Liver (tissue), 8 donors: ENCODE measurements at regions not wholly inside any gene's neighbourhood (a gene's known extent, or its start where the extent isn't known, plus 50 kb on each side); places are given as distances from the start of the nearest gene placed in this dataset.

Source experiments
- DNase-seq: peaks from one replicate; pipeline ENCODE4 v3.0.0-alpha.2; 2017; ENCODE audit warnings: low spot score
- H3K27ac ChIP-seq, 2 donors: one replicate each; pipeline ENCODE4 v1.7.0; 2013; ENCODE audit warnings: inconsistent platforms in 2 of 2, low read length in 2 of 2, control low read depth in 1 of 2, low read depth in 1 of 2, mild to moderate bottlenecking in 1 of 2
- H3K27me3 ChIP-seq, 4 donors: one replicate each; pipeline versions ENCODE4 v1.6.1 to v1.7.0; 2013; ENCODE audit warnings: low read length in 3 of 4, inconsistent platforms in 1 of 4, mild to moderate bottlenecking in 1 of 4, moderate library complexity in 1 of 4; ENCODE audit not compliant: control insufficient read depth in 4 of 4, insufficient read depth in 4 of 4
- H3K36me3 ChIP-seq, 4 donors: one replicate each; pipeline versions ENCODE4 v1.6.1 to v1.7.0; 2013; ENCODE audit warnings: low read length in 3 of 4, mild to moderate bottlenecking in 3 of 4, low read depth in 1 of 4, moderate library complexity in 1 of 4; ENCODE audit not compliant: control insufficient read depth in 4 of 4, insufficient read depth in 3 of 4
- H3K4me1 ChIP-seq, 4 donors: one replicate each; pipeline versions ENCODE4 v1.6.1 to v1.7.0; 2013; ENCODE audit warnings: low read length in 3 of 4, mild to moderate bottlenecking in 3 of 4, moderate library complexity in 1 of 4; ENCODE audit not compliant: control insufficient read depth in 4 of 4, insufficient read depth in 4 of 4
- H3K4me3 ChIP-seq, 3 donors: one replicate each; pipeline versions ENCODE4 v1.6.1 to v1.7.0; 2013; ENCODE audit warnings: low read length in 3 of 3, control low read depth in 1 of 3, low read depth in 1 of 3, mild to moderate bottlenecking in 1 of 3
- H3K9ac ChIP-seq, 2 donors: one replicate each; pipeline ENCODE4 v1.7.0; 2013; ENCODE audit warnings: low read length in 2 of 2, mild to moderate bottlenecking in 2 of 2, moderate library complexity in 2 of 2, control low read depth in 1 of 2, low read depth in 1 of 2
- H3K9me3 ChIP-seq, 4 donors: one replicate each; pipeline versions ENCODE4 v1.6.1 to v1.7.0; 2013; ENCODE audit warnings: low read length in 3 of 4; ENCODE audit not compliant: control insufficient read depth in 4 of 4
- ATF3 ChIP-seq: IDR thresholded peaks from 2 replicates; pipeline ENCODE4 v1.6.1; 2016; ENCODE audit warnings: antibody characterized with exemption
- CTCF ChIP-seq: fragments of 150-350 bp; IDR thresholded peaks from 2 replicates; pipeline ENCODE4 v1.5.1; 2017; ENCODE audit warnings: improper control_type of control experiment, low read depth, low read length; ENCODE audit not compliant: missing input control
- EGR1 ChIP-seq, 2 donors: IDR thresholded peaks; 2 replicates each; pipeline ENCODE4 v1.6.1; 2016 to 2018; ENCODE audit warnings: antibody characterized with exemption in 2 of 2, low read depth in 2 of 2
- FOXA1 ChIP-seq: IDR thresholded peaks from 2 replicates; pipeline ENCODE4 v1.6.1; 2016; ENCODE audit warnings: antibody characterized with exemption
- FOXA2 ChIP-seq: IDR thresholded peaks from 2 replicates; pipeline ENCODE4 v1.6.1; 2016; ENCODE audit warnings: antibody characterized with exemption
- HNF4A ChIP-seq, 2 donors: conservative IDR thresholded peaks; 2 replicates each; pipeline ENCODE4 v1.6.1; 2016; ENCODE audit warnings: antibody characterized with exemption in 2 of 2, mild to moderate bottlenecking in 2 of 2
- JUND ChIP-seq, 2 donors: IDR thresholded peaks; 2 replicates each; pipeline ENCODE4 v1.6.1; 2016; ENCODE audit warnings: antibody characterized with exemption in 2 of 2
- MAX ChIP-seq: IDR thresholded peaks from 2 replicates; pipeline ENCODE4 v1.6.1; 2016; ENCODE audit warnings: antibody characterized with exemption
- NR2F2 ChIP-seq: IDR thresholded peaks from 2 replicates; pipeline ENCODE4 v1.6.1; 2016; ENCODE audit warnings: antibody characterized with exemption
- RAD21 ChIP-seq, 2 donors: IDR thresholded peaks; 2 replicates each; pipeline ENCODE4 v1.6.1; 2016; ENCODE audit warnings: antibody characterized with exemption in 2 of 2, mild to moderate bottlenecking in 2 of 2
- RXRA ChIP-seq, 2 donors: IDR thresholded peaks; 2 replicates each; pipeline ENCODE4 v1.6.1; 2017 to 2018; ENCODE audit warnings: antibody characterized with exemption in 2 of 2, mild to moderate bottlenecking in 1 of 2
- SP1 ChIP-seq: IDR thresholded peaks from 2 replicates; pipeline ENCODE4 v1.6.1; 2018; ENCODE audit warnings: antibody characterized with exemption, mild to moderate bottlenecking
- YY1 ChIP-seq: IDR thresholded peaks from 2 replicates; pipeline ENCODE4 v1.6.1; 2016; ENCODE audit warnings: antibody characterized with exemption, mild to moderate bottlenecking
- ZBTB33 ChIP-seq: IDR thresholded peaks from 2 replicates; pipeline ENCODE4 v1.6.1; 2016; ENCODE audit warnings: antibody characterized with exemption
- WGBS: extraction: QIAGEN DNeasy Blood & Tissue Kit; methylation state at CpG from one replicate; pipeline ENCODE4 v1.1.7; 2013; 5-methylcytosine and 5-hydroxymethylcytosine counted together
- donor health status: healthy.
- donor health status: healthy.
- donor health status: healthy.
- donor health status: healthy.
- donor health status: healthy.

GRCh38 chr2:200218645-200219044 is 87.8 kb upstream of the SPATS2L start:
- WGBS: 76% methylated on average over 1 of the region's 1 CpG
- H3K36me3 ChIP-seq: no peaks in the 10 kb centered on the region
- no peaks in the 10 kb centered on the region for H3K9me3 ChIP-seq
- no peak for TF ChIP-seq YY1
- no peak for TF ChIP-seq JUND (IDR thresholded peaks at IDR 0.05)
- no peak for TF ChIP-seq FOXA1
- no peak for TF ChIP-seq ZBTB33
- H3K27me3 ChIP-seq: no peaks in the 10 kb centered on the region
- no peak overlapping the region for H3K9ac ChIP-seq
- H3K4me1 ChIP-seq: peaks cover 10 to 72% (median 58%) of the 10 kb centered on the region in 4 donors
- no peak for DNase-seq
- no peak overlapping the region for H3K27ac ChIP-seq
- no peak overlapping the region for H3K4me3 ChIP-seq

- Histone ChIP-seq H3K36me3 (no peaks in the 10 kb centered on the region), H3K27ac (peak overlapping the region; percentile 71 to 84), H3K4me1 (peaks cover 9 to 66% (median 54%) of the 10 kb centered on the region in 4 donors), H3K4me3 (no peak overlapping the region), H3K9ac (peak overlapping the region in 1 of 2 donors; percentile 33), H3K9me3 (no peaks in the 10 kb centered on the region), H3K27me3 (no peaks in the 10 kb centered on the region)
- WGBS: 28% methylated on average over 3 of the region's 3 CpGs
- DNase-seq: no peak
- TF ChIP-seq CTCF (no peak), HNF4A (conservative IDR thresholded peaks at IDR 0.05) (peak; percentile 33 to 43), EGR1 (IDR thresholded peaks at IDR 0.05; ENCODE audit: low read depth in 2 of 2) (no peak), ATF3 (no peak), FOXA1 (no peak), RAD21 (IDR thresholded peaks at IDR 0.05) (peak; percentile 18 to 27), FOXA2 (no peak), NR2F2 (no peak), RXRA (IDR thresholded peaks at IDR 0.05) (peak; percentile 41 to 66), YY1 (peak; percentile 62), MAX (no peak), ZBTB33 (peak; percentile 6), SP1 (peak; percentile 41)
Observed at GRCh38 chr2:200219309-200220113, 87.0 kb upstream of the SPATS2L start.
